Muscle of back (tissue), 3 donors: ENCODE measurements at regions not wholly inside any gene's neighbourhood (a gene's known extent, or its start where the extent isn't known, plus 50 kb on each side); places are given as distances from the start of the nearest gene placed in this dataset.

Experiments
- DNase-seq, 3 donors: peaks; one replicate each; pipeline versions ENCODE4 v3.0.0 to v3.0.0-alpha.2; 2013

GRCh38 chr11:79600711-79601110 is 159.9 kb upstream of the TENM4 start:
- peak in 2 of 3 donors; percentile 4 to 22 for DNase-seq

GRCh38 chr11:79594834-79595233 is 154.0 kb upstream of the TENM4 start:
- no peak for DNase-seq

GRCh38 chr11:79592824-79593223 is 152.0 kb upstream of the TENM4 start:
- no peak for DNase-seq

- DNase-seq, result no peak
Observed at GRCh38 chr11:79592406-79592805, 151.6 kb upstream of the TENM4 start.

DNA sequence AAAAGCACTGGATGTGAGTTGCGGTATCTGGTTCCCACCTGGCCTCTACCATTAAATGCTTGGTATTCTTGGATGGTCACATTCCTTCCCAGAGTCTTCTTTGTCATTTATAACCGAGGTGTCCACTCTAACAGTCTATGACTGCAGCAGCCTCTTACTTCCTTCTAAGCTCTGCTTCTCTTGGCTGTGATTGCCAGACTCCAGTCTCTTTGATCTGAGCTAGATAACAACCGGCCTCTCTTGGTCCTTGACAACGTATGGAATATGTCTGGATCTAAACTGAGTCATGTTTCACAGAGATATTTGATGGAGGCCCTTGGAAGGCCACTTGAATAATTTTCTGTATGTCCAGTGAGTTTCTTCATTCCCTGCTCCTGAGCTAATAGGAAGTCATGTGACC is 141.6 kb upstream of the TENM4 start:
- DNase-seq, result no peak

DNA sequence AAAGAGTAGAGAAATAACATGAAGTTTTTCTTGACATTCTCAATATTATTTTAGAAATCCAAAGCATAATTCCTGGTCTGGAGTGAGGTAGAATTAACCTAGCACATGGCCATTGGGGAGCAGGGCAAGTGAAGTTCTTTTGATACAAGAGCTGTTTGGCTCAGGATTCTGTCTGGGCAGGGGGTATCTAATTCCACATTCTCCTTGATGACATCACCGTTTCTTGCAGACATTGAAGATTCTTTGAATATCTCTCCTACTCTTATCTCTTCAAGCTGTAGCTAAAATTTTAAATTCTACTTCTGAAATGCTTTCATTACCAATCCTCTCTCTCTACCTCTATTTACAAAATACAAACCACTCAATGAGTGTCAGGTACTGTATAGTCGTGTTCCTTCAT is 138.2 kb upstream of the TENM4 start:
- DNase-seq, result no peak

DNA sequence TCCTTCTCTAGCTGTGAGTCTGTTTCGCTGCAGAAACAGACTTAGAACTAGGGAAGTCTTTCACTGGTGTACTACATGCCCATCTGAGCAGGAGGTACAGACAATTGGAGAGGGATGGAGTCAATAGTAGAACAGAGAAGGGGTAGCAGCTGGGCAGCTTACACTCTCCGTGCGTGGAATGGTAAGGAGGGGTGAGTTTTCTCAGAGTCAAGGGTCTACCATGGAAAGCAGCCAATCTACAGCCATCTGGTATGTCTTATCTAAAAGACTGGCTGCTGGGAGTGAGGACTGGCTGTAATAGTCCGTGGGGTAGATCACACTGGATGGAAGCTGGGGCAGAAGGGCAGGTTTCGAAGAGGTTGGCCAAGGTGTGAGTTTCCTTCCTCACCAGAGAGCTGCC is 137.3 kb upstream of the TENM4 start:
- DNase-seq, result no peak

GRCh38 chr11:79575701-79576100 is 134.9 kb upstream of the TENM4 start:
- DNase-seq, result no peak

- no peak for DNase-seq
Observed at GRCh38 chr11:79570104-79570503, 129.3 kb upstream of the TENM4 start.

- no peak for DNase-seq
Observed at GRCh38 chr11:79564288-79564925, 123.6 kb upstream of the TENM4 start.

DNA sequence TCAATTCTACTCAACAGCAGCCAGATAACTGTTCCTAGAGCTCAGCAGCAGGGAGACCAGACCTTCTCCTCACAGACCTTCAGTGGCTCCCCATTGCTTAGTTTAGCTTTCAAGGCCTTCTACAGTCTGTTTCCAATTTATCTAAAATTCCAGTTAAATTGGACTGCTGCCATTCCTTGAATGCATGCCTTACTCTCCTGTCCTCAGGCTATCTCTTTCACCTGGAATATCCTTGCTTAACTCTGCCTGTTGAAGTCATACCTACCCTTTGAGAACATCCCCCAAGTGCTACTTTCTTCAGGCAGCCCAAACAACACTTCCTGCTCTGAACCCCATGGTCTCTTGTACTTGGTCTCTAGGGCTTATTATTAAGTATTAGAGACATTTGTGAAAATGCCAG is 120.7 kb upstream of the TENM4 start:
- DNase-seq, result no peak

GRCh38 chr11:79550809-79551208 is 110.0 kb upstream of the TENM4 start:
- no peak for DNase-seq

DNA sequence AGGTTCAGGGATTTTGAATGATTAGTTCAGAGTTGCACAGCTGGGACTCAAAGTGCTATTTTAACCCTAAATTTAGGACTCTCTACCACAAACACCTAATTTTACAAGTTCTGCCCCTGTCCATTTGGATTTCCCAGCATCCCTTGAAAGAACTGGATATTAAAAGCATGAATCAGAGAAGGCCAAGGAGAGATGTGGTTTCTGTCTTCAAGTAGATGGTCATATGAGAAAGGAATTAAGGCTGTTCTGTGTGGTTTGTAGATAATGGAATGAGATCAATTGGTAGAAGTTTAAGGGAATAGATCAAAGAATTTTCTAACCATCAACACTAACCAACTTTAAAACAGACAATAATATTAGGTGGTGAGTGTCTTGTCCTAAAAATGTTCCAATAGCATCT is 106.4 kb upstream of the TENM4 start:
- DNase-seq, result no peak

DNA sequence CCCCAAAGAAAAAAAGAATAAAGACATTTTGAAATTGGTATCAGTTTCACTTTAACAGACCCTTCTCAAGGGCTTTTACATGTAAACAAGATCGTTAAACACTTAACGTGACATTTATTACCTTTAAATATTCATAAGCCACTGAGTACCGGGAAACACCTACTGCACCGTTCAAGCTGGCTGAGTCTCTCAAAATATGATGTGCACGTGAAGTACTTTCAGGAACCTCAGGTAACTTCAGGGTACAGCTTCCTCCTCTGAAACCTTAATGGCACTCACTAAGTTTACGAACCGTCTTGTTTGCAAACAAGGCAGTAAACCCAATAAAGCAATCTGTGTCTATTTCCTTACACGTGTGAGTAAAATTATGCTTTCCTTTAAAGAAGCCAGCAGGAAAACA is 105.5 kb upstream of the TENM4 start:
- DNase-seq, result no peak

DNA sequence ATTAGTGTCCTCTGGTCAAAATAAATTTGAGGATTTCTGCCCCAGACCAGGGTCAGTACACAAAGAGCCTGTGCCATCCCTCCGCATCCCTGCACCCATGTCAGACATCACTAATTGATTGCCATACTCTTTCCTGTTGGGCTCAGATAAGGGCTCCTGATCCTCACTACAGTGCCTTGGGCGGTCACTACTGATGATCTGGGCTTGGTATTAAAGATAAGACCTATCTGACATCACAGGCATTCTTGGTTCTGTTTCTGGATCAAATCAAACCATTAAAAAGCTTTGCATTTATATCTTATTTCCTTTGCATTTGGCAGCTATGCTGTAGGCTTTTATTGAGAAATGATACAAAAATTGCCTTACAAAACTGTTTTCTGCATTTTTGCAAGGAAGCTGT is 103.5 kb upstream of the TENM4 start:
- DNase-seq, result peak in 2 of 3 donors; percentile 3 to 7

GRCh38 chr11:79543101-79543500 is 102.3 kb upstream of the TENM4 start:
- DNase-seq, result no peak

GRCh38 chr11:79541466-79541865 is 100.6 kb upstream of the TENM4 start:
- DNase-seq, result no peak

- DNase-seq, result no peak
Observed at GRCh38 chr11:79538775-79539174, 97.9 kb upstream of the TENM4 start.

DNA sequence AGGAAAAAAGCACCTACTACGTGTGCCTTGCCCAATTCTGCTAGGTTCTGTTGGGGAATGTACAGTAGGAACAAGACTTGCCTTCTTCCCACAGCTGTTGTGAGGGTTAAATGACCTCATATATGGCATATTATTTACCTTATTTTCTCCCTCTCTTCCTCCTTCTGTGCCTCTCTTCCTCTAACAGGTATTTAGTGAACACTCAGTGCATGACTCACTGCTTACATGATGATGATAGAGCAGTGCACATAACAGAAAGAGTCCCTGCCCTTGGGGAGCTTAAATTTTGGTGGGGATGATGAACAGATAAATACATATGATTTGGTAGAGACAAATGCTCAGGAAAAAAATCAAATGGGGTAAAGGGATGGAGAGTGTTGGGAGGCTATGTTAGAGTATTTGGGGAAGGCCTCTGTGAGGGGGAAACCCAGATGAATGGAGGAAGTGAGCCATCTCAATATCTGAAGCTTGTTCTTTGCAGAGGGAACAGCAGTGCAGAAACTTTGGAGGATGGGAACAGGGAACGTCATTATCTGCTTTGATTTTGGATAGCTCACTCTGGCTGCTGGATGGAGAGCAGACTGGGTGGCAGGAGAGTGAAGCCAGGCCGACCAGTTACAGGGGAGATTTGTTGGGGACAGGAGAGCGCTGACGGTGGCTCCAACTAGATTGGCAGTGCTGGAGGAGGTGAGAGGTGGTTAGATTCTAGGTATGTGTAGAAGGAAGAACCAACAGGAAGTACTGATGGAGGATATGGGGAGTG is 95.5 kb upstream of the TENM4 start:
- DNase-seq, result no peak

GRCh38 chr11:79535606-79536005 is 94.8 kb upstream of the TENM4 start:
- no peak for DNase-seq

DNA sequence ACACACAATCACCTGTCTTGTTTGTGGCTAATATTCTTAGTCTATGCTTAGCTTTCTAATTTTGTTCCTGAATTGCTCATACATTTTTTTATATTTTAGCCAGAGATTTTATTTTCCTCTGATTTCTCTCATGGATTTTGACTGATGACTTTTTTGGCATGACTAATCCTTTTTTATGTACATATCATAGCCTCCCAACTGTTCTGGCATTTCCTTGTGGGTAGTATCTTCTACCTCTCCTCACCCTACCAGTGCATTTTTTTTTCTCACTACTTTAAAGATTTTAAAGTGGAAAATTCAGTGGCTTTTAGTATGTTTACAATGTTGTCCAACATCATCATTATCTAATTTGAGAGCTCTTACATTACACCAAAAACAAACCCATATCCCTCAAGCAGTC is 84.4 kb upstream of the TENM4 start:
- no peak for DNase-seq

GRCh38 chr11:79522626-79523025 is 81.8 kb upstream of the TENM4 start:
- DNase-seq, result no peak

GRCh38 chr11:79520086-79520485 is 79.3 kb upstream of the TENM4 start:
- no peak for DNase-seq

- no peak for DNase-seq
Observed at GRCh38 chr11:79515781-79516180, 75.0 kb upstream of the TENM4 start.
